GM10248 (cell line): ENCODE measurements at regions not wholly inside any gene's neighbourhood (a gene's known extent, or its start where the extent isn't known, plus 50 kb on each side); places are given as distances from the start of the nearest gene placed in this dataset.
"Not testable (repeated sequence)": the region's sequence is repeated elsewhere in the genome, so short reads cannot be mapped to it uniquely, and the experiment has no call there.

ENCODE experiments used
- CTCF ChIA-PET: fragments of 300-600 bp; sonication (Branson Sonifier 250); formaldehyde crosslinking; extraction: SDS; loops from one replicate; lab custom pipeline; 2021; ENCODE audit warnings: antibody characterized with exemption; lab: Yijun Ruan, JAX
- POLR2A ChIA-PET: fragments of 350-650 bp; sonication (Branson Sonifier 250); formaldehyde crosslinking; extraction: SDS; loops from one replicate; lab custom pipeline; 2020; ENCODE audit warnings: antibody characterized with exemption; lab: Yijun Ruan, JAX
- DNase-seq: peaks from one replicate; pipeline ENCODE4 v3.0.0; 2012; ENCODE audit errors: extremely low spot score

DNA sequence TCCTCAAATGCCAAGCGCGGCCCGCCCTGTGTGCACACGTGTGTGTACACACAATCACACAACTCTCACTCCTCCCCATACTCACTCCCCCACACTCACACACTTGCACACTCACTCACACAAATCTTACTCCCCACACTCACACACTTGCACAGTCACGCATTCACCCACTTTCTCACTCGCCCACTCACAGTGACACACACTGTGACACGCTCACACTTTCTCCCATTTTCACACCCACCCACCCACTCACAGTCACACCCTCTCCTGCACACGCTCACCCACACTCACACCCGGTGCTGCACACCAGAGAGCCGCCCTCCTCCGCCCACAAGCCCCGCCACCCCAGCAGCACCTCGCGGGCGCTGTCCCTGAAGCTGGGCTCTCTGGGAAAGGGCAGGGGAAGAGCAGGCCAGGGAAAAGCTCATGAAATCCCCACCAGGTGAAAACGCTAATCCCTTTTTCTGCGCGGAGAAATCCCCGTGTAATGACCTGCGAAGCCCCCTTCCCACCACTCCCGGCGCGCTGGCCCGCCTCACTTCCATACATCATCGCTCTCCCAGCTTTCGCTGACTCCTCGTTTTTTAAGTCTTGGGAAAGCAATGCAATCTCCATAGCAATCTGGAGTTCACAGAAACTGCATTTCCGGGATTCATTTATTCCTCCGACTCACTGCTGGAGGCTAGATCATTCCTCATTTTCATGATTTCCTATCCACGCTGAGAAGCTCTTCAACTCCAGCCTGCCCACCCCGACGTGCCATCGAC lies 211.6 kb upstream of the LRRC61 start:
- DNase-seq, POLR2A ChIA-PET, CTCF ChIA-PET: not testable (repeated sequence)

DNA sequence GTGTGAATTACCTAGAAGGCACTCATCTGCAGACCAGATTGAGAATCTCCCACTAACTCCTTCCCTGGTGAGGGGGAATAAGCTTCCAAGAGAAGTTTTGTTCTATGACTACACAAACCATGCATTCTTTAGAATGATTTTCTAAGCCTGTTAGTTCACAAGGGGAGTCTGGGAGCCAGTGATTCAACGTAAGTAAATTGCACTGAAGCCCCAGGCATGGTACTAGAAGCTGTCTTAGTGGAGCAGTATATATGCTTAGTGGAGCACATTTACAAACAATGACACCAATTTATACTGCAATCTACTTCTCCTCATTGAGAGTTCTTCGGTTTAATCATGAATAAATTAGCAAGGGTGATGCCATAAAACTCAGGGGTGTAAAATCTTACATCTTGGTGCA lies 209.9 kb upstream of the LRRC61 start:
- CTCF ChIA-PET, POLR2A ChIA-PET, DNase-seq: not testable (repeated sequence)

DNA sequence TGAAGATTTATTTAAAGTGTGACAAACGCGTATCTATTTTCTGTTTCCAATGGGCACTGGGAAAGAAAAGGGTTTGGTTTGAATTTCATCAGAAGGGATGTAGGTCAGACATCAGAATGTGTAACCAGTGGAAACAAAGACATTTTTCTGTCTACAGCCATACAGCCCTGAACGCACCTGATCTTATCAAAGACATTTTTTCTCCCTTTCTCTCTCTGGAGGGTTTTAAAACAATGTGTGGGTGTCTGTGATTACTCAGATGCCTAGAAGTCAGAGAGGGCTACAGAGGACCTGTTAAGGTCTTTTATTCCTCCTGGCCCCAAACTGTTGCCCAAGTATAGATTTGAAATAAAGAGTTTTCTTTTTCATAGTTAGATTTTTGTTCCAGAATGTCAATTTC lies 208.6 kb upstream of the LRRC61 start:
- POLR2A ChIA-PET, CTCF ChIA-PET, DNase-seq: not testable (repeated sequence)

DNA sequence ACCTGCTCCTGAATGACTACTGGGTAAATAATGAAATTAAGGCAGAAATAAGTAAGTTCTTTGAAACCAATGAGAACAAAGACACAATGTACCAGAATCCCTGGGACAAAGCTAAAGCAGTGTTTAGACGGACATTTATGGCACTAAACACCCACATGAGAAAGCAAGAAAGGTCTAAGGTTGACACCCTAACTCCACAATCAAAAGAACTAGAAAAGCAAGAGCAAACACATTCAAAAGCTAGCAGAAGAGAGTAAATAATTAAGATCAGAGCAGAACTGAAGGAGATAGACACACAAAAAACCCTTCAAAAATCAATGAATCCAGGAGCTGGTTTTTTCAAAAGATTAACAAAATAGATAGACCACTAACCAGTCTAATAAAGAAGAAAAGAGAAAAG lies 203.2 kb upstream of the LRRC61 start:
- CTCF ChIA-PET = not testable (repeated sequence)

DNA sequence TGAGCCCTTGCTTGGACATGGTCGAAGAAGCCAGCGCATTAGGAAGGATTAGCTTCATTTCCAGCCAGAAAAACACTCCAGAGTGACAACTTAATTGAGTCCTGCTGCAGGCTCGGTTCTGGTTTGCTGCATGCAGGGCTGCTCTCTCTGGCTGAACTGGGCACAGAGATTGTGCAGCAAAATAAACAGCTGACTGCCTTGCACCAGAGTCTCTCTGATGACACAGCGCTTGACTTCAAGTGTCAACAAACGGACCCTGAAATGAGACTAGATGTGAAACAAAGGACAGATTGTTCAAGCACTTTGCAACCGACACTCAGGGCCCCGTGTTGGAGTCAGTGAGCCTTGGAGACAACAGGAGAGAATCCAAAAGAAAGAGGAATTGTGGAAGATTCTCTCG lies 197.3 kb upstream of the LRRC61 start:
- POLR2A ChIA-PET, CTCF ChIA-PET, DNase-seq: not testable (repeated sequence)

More for the DNA sequence above, 203.2 kb upstream of the LRRC61 start:
- POLR2A ChIA-PET, DNase-seq: not testable (repeated sequence)

DNA sequence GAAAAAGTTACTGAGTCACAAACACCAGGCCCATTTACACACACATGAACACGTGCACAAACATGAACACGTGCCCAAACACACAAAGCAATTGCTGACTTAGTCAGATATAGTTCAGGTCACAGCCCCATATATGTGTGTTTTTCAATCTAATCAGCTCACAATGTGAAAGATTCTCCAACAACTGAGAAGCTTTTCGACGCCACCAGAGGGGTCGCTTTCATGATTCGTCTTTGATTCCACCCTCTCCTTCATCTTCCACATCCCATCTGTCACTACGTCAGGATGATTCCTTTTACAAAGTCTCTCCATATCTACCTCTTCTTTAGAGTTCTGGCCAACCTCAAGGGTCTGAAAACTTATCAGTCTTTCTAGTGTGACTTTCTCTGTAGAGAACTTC lies 188.7 kb upstream of the LRRC61 start:
- CTCF ChIA-PET, DNase-seq, POLR2A ChIA-PET: not testable (repeated sequence)

DNA sequence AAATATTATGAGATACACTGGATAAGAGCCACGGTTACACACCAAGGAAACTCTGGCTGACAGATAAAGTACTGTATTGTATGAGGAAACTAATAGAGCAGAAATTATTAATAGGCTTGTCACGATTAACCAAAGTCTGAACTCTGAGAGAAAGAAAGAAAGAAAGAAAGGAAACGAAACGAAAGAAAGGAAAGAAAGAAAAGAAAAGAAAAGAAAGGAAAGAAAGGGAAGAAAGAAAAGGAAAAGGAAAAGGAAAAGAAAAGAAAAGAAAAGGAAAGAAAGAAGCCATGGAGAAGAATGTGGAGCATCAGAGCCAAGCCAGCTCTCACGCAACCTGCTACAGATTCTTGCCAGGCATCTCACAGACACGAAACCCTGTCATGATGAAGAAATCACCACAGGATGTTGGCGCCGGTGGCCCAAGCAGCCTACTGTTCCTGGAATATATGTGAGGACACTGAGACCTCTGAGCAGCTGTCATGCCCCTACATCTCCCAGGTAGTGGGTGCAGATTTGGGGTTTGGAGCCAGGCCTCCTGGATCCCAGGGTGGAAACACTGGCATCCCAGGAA lies 187.4 kb upstream of the LRRC61 start:
- POLR2A ChIA-PET, DNase-seq, CTCF ChIA-PET: not testable (repeated sequence)

DNA sequence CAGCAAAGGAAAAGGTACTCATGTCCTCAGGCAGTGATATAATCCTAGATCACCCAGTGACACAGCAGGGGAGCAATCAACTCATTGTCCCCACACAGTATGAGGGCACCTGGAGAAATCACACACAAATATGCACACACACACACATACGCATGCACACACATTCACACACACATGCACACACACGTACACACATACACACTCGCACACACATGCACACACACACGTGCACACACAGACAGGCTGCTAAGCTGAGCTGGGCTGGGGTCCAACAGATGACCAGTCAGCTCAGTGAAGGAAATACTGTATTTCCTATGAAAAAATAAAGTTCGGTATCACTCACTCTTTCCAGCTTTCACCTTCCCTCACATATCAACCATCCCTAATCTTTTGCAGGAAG lies 183.3 kb upstream of the LRRC61 start:
- DNase-seq, CTCF ChIA-PET, POLR2A ChIA-PET: not testable (repeated sequence)

DNA sequence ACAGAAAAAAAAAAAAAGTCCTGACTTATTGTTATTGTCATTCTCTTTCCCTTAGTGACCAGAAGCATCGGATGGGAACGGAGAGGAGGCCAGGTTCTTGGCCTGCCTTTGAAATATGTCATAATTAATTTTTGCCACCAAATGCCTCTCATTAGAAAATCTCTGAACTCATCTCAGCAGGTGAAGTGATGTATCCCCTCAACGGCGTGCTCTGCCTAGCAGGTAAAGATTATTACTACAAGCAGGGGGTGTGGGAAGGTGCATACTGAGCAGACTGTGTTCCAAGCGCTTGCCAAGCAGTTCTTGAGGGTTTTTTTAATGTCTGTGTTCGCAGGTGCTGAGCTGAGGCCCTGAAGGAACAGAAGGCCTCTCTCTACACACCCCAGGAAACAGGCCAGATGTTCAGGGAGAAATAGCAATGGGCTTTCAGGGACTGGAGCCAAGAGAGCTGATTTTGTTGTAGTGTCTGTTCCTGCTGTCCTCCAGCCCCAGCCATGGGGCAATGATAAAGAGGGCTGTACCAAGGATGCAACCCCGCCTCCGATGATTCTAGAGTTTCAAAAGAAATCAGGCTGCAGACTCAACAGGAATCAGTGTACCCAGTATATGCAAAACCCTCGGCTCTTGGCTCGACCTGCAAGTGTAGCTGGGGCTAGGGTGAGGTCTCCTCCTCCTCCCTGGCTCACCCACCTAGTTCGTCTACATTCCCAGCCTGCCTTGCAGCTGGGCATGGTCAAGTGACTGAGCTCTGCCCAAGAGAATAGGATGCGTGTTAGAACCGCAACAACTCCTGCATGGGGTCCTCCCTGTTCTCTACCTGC lies 181.4 kb upstream of the LRRC61 start:
- POLR2A ChIA-PET, CTCF ChIA-PET: not testable (repeated sequence)

DNA sequence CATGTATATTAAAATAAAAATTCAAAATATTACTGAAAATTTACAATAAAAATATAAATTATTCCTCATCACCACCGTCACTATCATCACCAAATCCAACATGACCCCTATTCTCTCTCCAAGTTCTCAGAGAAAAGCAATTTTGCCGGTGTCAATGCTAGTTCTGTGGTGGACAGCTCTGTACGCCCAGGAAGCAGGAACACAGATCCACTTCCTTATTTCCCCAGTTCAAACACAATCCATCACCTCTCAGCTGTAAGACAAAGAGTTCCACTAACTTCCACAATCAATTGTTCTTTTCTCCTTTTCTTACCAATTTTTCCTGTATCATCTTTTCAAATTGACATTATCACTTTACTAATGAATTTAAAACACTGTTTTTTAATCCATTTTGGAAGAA lies 177.0 kb upstream of the LRRC61 start:
- CTCF ChIA-PET, DNase-seq, POLR2A ChIA-PET: not testable (repeated sequence)

More for the DNA sequence above, 181.4 kb upstream of the LRRC61 start:
- not testable (repeated sequence) for DNase-seq

DNA sequence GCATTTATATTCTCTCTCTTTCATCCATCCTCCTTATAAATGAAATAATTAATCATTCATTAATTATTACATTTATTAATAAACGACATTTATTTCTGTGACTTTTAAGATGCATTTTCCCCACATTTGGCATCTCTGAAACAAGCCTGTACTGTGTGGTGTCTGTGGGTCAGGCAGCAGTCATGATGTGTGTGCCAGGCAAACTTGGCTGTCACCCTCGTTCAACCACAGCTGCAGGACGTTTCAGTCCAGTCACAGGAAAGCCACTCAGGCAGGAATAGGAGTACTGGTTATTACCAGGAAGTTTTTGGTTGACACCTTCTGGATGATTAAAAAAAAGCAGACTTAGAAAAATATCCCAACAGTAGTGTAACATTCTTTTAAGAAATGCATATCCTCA lies 175.6 kb upstream of the LRRC61 start:
- CTCF ChIA-PET, POLR2A ChIA-PET, DNase-seq: not testable (repeated sequence)

DNA sequence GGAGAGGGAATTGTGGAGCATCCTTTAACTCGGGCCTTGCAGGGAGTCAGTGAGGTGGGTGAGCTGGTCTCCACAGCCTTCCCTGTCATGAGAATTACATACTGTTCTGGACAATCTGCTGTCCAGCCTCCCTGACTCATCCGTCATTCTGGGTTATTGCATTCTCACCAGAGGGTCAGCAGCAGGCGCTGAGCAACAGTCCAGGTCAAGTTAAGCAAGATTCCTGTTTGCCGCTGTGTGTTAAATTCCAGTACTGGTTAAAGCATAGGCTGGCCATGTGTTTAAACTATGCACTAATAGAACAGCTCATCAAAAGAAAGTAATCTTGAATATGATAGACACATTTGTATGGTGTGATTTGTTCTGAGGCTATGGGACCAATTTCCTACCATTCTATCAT lies 167.1 kb upstream of the LRRC61 start:
- POLR2A ChIA-PET, DNase-seq, CTCF ChIA-PET: not testable (repeated sequence)

DNA sequence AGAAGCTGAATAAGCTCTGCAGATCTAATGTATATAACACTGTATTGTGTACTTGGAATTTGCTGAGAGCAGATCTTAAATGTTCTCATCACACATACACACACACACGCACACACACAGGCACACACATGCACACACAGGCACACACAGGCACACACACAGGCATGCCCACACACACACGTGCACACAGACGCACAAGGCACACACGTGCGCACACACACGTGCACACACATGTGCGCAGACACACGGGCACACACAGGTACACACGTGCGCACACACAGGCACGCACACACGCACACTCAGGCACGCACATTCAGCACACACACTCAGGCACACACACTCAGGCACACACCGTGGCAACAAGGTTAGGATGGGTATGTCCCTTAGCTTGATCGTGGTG lies 164.5 kb upstream of the LRRC61 start:
- POLR2A ChIA-PET, DNase-seq, CTCF ChIA-PET: not testable (repeated sequence)

DNA sequence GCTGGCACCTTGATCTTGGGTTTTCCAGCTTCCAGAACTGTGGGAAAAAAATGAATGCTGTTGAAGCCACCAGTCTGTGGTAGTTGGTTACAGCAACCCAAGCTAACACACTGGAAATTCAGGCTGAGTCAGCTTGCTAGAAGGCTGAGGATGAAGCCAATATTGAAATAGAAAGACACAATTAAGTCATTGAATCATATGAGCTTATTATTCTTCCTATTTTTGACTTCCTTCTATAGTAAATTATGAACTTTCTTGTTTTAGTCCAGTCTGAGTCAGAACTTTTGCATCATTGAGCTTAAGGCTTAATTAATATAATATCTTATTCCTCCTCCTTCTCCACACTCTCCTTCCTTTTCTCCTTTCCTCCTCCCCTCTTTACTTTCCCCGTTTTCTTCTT lies 153.6 kb upstream of the LRRC61 start:
- POLR2A ChIA-PET, CTCF ChIA-PET, DNase-seq: not testable (repeated sequence)

DNA sequence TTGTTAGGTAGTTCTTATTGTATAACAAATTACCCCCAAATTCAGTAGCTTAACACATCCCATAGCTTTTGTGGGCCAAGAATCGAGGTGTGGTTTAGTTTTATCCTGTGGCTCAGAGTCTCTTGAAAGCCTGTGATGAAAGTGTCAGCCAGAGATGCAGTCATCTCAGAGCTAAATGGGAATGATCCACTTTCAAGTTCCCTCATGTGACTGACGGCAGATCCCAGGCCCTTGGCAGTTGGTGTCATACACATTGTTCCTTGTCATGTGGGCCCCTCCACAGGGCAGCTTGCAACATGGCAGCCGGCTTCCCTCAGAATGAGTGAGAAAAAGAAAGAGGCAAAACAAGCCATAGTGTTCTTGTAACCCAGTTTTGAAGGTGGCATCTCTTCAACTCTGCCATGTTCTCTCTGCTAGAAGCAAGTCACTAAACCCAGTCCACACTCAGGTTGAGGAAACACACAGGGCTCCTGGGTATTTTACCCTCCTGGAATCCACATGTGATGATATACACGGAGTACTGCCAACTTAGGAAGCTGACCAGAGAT lies 153.1 kb upstream of the LRRC61 start:
- DNase-seq, CTCF ChIA-PET, POLR2A ChIA-PET: not testable (repeated sequence)

DNA sequence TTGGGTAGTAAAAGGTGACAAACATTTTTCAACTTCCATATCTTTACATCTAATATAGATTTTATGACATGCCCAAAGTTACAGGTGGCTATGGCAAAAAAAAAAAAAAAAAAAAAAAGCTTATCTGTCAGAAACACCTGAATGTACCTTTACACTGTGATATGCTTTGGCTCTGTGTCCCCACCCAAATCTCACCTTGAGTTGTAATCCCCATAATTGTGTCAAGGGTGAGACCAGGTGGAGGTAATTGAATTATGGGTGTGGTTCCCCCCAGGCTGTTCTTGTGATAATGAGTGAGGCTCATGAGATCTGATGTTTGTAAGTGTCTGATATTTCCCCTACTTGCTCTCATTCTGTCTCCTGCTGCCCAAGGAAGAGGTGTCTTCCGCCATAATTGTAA lies 139.6 kb upstream of the LRRC61 start:
- POLR2A ChIA-PET, CTCF ChIA-PET, DNase-seq: not testable (repeated sequence)

DNA sequence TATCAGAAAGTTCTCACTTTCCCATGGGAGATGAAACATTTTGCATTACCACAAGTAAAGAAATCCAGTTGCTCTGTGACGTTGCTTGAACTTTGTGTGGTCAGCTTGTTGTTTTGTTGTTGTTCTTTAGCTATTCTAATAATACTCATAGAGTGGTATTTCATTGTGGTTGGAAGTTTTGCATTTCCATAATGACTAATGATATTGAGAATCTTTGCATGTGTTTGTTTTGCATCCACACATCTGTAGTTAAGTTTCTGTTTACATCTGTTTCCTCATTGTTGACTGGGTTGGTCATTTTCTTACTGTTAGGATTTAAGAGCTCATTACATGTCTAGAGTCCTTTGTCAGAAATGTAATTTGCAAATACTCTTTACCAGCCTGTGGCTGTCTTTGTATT lies 133.2 kb upstream of the LRRC61 start:
- POLR2A ChIA-PET, DNase-seq, CTCF ChIA-PET: not testable (repeated sequence)

DNA sequence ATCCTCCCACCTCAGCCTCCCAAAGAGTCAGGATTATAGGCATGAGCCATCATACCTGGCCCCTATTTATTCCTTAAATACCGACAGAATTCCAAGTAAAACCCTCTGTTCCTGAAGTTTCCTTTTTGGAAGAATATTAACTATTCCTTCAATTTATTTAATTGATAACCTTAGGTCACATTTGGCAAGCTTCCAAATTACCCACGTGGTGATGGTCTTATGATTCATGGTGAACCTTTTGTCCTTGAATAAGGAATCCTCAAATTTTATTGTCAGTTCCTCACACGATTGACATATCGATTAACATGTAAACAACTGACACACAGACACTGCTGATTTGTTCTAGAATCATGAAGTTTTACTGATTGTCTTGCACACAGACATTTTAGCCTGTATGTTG lies 130.6 kb upstream of the LRRC61 start:
- DNase-seq, POLR2A ChIA-PET, CTCF ChIA-PET: not testable (repeated sequence)
